T-helper 9 cell (primary cell): ENCODE measurements at regions not wholly inside any gene's neighbourhood (a gene's known extent, or its start where the extent isn't known, plus 50 kb on each side); places are given as distances from the start of the nearest gene placed in this dataset.
"Not testable (repeated sequence)": the region's sequence is repeated elsewhere in the genome, so short reads cannot be mapped to it uniquely, and the experiment has no call there.

Source experiments
- DNase-seq: peaks from one replicate; pipeline ENCODE4 v3.0.0-alpha.2; 2020

DNA sequence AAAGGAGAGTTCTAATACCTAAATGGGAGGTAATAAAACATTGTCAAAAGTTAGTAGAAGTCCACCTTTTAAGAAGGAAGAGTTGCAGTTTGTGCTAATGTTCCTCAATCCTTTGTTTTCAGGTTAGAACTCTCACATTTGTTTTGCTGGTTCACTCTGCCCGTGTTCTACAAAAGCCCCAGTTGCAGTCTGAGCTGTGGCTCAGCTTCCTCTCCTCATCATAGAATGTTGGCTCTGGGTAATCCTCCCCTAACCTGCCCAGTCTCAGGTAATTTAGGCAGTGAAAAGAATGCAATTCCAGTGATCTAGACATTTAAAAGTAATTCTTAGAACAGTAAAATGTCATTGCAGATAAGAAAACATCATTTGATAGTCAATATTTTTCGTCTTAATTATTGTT, 1410.4 kb upstream of the ZEB2 start:
- DNase-seq: no peak

DNA sequence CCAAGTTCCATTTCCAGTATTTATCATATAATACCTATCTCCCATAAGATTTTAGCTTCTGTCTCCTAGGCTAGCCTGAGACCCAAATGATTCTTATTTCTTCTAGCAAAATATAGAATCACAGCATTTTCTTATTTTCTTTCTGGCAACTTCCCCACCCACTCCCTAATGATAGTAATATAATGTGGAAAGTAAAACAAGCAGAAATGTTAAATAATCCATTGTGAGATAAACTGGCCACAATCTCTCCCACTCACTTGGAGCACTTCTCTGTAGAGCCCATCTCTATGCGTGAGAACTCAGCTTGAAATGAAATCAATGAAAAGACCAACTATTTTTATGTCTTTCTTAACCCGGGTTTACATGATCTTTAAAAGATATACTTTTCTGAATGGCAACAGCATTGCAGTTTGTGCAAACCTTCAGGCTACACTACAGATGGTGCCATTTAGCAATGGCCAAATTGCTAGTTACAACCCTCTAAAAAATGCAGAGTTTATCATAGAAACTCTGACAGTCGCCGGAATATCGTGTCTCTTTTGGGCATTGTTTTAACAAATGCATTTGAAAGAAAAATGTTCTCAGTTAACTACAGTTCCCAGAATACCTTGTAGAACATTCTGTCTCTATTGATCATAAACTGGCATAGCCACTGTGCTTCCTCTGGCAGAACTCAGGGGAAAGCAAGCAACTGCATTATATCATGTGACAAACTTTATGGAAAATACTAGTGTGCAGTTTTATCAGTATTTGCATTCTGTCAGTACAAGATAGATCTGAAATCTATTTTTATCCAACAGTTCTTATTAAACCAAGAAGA, 1407.4 kb upstream of the ZEB2 start:
- no peak for DNase-seq

DNA sequence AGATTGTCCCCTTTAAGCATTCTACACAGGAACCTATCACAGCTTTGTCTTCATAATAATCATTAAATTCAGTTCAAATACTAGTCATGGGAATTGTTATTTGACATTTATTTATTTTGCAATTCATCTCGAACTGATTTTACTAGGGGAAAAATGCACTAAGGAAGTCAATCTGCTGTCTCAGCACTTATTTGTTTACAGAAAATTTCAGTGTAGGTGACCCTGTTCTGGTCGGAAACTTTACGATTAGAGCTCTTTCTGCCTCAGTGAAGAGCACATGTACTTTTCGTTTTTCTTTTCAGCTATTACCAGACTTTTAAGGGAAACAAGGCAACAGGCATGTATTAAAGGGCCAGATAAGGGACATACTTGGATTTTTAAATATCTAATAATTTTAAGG, 1405.7 kb upstream of the ZEB2 start:
- no peak for DNase-seq

DNA sequence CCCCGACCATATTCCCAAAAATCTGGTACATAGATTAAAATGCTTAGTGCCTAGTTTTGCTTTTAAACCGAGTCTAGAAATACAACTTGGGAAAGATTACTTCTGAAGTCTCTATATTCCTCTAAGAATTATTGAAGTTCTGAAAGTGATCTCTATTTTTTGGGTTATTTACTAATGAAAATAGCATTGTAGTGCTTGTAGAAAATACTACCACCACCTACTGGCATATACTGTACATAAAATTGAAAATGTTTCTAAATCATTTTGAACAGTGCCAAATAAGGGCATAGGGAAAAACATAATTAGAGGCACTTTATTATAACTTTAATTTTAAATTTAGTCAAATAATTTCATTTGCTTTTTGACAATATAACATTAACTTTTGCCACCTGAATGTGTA, 1399.6 kb upstream of the ZEB2 start:
- DNase-seq: no peak

DNA sequence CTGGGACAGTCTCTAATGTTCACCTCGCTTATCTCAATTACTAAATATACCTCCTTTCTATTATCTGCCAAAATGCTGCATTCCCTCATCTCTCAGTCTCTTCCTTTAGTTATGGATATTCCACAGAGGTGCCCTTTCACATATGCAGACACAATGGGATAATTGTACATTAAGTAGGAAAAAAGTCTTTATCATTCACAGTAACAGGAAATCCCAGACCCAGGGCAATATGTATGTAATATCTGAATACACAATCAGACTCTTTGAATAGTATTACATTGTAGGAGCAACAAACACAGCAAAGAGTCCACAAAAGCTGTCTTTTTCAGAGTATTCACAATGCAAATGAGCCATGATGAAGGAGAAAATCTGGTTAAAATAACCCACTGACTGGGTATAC, 1399.0 kb upstream of the ZEB2 start:
- DNase-seq: no peak

DNA sequence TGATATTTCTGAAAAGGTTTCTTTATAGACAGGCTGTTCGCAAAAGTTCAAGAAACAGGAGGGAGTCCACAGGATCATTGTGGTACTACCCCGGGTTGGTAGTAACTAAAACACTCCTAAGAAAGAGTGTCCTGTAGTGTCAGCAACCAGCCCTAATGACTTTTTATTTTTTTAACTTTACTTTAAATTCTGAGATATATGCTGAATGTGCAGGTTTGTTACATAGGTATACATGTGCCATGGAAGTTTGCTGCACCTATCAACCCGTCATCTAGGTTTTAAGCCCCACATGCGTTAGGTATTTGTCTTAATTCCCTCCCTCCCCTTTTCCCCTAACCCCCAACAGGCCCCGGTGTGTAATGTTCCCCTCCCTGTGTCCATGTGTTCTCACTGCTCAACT, 1396.9 kb upstream of the ZEB2 start:
- DNase-seq: no peak

DNA sequence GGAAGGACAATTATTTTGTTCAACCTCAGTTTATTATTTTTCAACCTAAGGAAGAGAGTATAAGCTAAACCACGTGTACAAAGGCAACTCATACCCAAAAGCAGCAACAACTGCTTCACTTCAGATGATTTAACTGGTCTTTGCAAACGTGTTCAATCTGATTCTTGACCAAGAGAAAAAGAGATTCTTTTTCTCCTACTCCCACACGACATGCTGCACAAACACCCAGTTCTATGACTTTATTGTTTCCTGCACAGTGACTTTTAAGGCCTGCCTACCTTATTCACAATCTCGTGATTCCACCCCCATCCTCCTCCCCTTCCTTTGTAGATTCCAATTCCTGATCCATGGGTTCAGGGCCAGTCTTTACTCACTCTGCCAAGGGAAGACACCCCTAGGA, 1394.8 kb upstream of the ZEB2 start:
- DNase-seq: no peak

DNA sequence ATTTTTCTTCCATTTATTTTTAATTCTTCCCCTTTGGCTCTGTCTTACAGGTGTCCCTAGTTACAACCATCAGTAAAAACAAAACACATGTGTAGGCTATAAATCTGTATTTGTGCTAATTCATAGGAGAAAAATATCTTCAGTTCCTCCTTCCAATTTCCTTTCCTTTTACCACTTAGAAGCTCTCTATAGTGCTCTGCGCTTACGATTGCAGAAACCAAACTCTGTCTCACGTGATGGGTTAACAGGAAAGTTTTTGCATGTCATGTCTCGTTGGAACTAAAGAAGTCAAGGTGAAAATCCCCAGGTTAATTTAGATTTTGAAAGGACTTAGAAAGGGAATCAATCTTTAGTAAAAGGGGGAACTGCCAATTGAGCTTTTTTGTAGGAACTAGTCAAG, 1390.5 kb upstream of the ZEB2 start:
- DNase-seq: no peak

DNA sequence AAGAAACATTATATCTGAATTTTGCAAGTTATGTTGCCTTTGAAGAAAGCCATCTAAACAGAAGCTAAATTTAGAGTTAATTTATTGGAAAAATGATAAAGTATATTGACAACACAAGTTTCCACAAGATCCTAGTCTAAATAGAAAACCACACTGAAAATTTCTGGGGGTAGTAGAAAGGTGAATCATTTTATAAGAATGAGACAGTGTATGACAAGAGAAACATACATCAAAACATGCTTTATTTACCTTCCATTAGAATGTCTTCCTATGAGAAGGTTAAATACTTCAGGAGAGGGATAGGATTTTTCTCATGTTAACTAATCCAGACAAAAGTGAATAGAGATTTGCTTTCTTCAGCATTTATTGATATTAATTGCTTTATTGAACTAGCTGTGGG, 1389.8 kb upstream of the ZEB2 start:
- DNase-seq: no peak

DNA sequence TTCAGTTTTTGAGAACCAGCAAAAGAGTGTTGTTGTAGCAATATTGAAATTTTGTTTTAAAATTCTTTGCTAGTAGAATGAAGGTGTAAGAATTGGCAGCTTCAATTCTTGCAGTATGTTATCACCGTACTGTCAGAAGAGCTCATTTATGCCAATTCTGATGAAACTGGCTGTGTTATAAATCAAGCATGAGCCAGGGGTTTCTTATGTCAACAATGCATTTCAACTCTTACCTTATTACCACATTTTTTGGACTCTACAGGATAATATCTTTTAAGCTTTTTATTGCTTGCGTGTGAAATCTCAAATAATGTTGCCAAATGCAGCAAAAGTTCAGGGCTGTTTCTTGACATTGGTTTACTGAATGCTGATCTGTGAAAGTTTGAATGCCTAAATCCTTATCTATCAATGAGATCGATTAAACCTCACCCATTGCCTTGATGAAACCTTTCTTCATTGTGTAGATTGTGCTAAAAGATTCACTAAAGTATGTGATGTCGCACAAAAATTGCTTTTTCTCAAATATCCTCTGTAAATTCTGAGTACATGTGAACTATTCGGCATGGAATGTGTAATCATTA, 1389.3 kb upstream of the ZEB2 start:
- DNase-seq: no peak

DNA sequence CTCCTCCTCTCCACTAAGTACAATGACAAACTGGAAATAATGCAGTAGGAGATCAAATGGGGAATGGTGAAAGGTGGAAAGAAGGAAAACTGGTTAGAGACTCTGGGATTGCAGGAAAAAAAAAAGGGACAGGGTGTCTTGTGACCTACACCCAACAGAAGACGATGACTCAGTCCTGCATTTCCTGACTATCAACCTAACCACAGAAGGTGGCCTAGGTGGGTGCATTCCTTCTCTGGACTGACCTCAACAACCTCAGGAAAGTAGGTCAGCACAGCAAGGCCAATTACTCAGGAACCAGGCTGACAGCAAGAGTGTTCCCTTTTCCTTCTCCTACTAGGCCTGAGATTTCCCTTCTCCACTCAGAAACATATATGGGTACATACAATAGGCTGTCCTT, 1386.4 kb upstream of the ZEB2 start:
- DNase-seq: no peak

DNA sequence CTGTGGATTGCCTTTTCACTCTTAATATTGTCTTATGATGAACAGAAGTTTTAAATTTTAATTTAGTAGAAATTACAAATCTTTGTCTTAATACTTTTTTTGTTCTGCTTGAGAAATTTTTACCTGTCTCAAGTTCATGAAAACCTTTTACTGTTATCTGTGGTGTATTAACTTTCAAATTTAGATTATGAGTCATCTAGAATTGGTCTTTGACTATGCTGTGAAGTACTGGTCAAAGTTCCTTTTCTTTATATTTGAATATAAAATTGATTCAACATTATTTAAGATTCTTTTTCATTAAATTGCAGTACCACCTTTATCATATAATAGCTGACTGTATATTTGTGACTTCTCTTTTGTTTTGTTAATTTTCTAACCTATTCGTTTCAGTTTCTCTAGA, 1385.5 kb upstream of the ZEB2 start:
- no peak for DNase-seq

DNA sequence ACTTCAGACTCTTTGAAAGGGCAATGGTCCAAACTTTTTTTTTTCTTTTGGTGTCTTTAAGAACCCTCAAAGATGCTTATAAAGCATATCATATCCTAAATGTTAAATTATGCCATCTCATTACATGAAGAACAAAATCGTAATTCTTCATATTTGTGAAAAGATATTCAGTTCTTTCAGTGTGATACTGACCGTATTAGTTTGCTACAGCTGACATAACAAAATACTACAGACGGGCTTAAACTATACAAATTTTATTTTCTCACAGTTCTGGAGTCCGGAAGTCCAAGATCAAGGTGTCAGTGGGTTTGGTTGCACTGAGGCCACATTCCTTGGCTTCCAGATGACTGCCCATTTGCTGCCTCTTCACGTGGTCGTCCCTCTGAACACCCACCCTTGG, 1377.2 kb upstream of the ZEB2 start:
- DNase-seq: no peak

DNA sequence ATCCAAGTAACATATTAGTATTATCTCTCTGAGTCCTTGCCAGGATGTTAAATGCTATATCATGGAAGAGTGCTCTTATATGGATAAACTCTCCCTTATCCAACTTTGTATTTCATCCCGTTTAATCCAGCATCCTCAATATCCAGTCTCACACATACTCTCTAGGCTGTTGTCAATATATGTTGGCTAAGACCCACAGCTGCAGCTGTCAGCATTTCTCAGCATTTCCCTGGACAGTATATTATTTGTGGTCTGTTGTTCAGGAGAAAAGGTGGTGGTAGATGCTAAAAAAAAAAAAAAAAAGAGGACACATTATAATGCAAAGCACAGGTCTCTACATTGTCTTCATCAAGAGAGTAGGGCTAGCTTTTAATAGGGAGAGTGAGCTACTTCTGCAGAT, 1368.0 kb upstream of the ZEB2 start:
- no peak for DNase-seq

DNA sequence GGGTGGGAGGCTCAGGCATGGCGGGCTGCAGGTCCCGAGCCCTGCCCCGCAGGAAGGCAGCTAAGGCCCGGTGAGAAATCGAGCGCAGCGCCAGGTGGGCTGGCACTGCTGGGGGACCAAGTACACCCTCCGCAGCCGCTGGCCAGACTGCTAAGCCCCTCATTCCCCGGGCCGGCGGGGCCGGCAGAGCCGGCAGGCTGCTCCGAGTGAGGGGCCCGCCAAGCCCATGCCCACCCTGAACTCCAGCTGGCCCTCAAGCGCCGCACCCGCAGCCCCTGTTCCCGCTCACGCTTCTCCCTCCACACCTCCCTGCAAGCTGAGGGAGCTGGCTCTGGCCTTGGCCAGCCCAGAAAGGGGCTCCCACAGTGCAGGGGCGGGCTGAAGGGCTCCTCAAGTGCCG, 1361.1 kb upstream of the ZEB2 start:
- not testable (repeated sequence) for DNase-seq

DNA sequence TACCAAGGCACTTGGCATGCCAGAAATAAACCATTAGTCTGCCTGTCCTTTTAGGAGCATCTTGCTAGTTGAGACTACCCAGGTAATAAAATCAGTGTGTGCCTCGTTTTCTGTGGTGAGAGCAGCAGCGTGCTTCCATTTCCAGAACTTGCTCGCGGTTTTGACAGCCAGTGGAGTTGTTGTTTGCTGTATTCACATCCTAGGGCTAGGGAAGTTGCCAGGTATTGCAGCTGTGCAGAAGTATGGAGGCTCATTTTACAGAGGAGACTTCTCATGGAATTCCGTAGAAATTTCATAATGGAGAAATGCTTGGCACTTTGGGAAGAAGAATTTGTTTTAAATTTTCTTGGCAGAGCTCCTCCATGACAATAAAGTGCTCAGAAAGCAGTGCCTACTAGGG, 1355.1 kb upstream of the ZEB2 start:
- DNase-seq: no peak

DNA sequence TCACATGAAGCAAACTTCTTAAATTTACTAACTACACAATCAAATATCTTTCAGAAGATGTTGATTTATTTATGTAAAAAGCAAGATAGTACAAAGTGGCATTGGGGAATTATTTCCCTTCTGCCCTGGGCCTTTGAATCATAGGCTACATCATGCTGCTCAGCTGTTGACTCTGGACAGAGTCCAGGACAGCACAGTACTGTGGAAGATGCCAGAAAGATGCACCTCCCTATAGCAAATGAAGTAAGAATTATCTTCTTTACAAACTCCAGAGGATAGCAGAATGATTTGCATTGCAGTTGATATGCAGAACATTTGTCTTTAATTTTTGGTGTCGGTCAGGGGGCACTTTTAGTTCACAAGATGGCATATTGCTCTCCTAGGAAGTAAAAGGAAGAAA, 1354.5 kb upstream of the ZEB2 start:
- no peak for DNase-seq

DNA sequence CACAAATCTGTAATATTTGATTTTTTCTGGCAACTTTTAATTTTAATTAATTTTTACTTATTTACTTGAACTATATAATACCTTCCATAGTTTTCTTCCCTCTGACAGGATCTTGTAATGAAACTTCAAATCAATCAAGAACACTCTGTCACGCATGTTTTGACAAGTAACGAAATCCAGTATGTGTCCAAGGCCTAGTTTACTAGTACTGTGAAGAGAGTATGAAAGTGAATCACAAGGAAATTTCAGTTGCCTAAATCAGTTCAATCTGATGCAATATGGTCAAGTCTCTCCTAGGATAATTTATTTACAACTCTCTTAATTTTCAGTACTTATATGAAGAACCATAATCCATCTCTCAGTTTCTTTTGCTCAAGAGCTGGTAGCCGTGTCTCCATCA, 1344.6 kb upstream of the ZEB2 start:
- DNase-seq: no peak

DNA sequence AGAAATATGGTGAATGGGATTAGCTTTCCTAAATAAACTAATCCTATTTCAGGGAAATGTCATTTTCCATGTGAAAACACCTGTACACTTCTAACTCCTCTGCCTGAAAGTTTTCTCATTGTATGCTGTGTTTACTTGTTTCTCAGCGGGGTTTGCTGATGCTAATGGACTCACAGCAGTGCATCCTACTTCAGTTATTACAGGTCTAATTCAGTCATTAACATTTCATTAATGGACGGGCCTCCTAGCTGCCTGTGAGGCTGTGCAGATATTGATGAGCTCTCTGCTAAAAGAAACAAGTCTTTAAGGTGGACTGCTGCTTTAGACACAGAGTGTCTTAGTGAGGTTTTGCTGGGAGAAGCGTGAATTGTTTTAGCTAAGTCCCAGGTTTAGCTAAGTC, 1342.0 kb upstream of the ZEB2 start:
- DNase-seq: no peak

DNA sequence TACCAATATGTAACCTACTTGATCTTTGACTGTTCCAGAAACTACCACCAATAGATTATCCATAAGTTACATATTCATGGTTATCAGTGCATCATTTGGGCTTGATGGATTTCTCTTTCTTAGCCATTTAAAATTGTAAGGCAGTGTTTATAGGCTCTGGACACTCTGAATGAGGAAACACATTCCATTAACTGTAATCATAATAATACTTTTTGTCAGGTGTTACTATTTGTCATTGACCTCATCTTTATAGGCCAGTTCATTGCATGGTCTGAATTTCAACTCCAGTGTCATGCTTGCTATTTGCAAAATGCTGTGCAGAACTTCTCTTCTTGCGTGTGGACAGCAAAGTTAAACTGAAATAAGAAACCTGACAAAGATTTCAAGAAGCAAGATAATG, 1340.2 kb upstream of the ZEB2 start:
- no peak for DNase-seq

DNA sequence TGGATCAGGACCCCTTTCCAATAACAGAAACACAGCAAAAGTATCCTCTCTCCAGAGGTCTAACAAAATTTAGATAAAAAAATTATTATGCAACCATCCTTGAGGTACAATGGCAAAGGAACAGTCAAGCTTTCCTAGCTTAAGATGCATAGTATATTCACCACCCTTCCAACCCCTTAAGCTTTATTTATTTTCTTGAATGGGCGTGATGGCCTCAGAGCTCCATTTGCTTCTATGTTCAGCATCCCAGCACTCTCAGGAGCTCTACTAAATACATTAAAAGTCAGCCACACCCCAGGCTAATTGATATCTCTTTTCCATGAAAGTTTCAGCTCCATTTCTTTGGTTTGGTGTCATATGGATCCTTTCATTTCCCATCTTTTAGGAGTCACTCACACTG, 1335.2 kb upstream of the ZEB2 start:
- no peak for DNase-seq

DNA sequence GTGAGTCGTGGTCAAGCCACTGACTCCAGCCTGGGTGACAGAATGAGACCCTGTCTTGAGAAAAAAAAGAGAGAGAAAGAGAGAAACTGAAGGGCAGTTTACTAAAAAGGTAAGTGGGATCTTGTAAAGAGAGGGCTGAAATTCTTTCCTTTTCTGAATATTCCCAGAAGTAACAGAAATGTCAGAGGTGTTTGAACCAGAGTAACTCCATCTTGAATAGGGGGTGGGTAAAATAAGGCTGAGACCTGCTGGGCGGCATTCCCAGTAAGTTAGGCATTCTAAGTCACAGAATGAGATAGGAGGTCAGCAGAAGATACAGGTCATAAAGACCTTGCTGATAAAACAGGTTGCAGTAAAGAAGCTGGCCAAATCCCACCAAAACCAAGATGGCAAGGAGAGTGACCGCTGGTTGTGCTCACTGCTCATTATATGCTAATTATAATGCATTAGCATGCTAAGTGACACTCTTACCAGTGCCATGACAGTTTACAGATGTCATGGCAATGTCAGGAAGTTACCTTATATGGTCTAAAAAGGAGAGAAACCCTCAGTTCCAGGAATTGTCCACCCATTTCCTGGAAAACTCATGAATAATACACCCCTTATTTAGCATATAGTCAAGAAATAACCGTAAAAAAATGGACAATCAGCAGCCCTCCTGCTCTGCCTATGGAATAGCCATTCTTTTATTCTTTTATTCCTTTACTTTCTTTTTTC, 1334.3 kb upstream of the ZEB2 start:
- DNase-seq: no peak

DNA sequence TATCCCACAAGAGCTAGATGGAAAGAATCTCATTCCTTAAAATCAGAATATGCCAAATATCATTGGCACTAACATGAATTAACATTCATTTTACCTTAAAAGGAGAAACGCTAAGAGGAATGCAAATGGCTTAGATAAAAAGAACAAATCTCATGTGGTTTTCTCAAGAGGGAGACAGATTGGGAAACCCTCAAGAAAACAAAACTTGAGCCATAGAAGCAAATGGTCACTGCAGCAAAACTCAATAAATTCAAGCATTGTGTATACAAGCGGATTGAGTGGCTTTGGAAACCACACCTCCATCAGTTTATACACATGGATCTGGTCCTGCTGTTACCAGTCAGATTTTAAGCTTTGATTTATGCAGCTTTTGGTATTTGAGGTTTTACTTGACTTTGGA, 1331.8 kb upstream of the ZEB2 start:
- no peak for DNase-seq

DNA sequence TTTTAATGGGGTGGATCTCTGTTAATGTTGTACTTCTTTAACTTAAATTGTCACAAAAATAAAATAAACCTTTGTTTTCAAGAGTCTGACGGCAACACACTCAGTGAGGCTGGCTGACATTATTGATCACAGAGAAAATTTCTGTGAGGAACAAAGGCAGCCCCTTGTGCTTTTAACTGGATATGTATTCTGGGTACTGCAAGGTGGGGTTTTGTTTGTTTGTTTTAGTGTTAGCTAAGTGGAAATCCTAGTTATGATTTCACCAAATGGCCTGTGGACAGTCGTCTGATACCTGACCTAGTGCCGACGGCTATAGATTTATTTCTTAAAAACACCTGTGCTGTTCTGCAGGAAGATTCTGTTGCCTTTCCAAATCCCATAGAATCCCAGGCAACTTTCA, 1329.5 kb upstream of the ZEB2 start:
- DNase-seq: no peak
